HG03575 (cell line): ENCODE measurements at regions not wholly inside any gene's neighbourhood (a gene's known extent, or its start where the extent isn't known, plus 50 kb on each side); places are given as distances from the start of the nearest gene placed in this dataset.
"Not testable (repeated sequence)": the region's sequence is repeated elsewhere in the genome, so short reads cannot be mapped to it uniquely, and the experiment has no call there.

ENCODE experiments used
- ATAC-seq: cut with Tn5 transposase; IDR thresholded peaks from one replicate; pipeline ENCODE4 v1.9.1; 2021; ENCODE audit not compliant: unreplicated experiment, insufficient number of reproducible peaks, low FRiP score; ENCODE audit errors: extremely low read depth

GRCh38 chr18:78793313-78794070, 186.1 kb upstream of the SALL3 start:
- ATAC-seq = no peak

GRCh38 chr18:78794071-78794430, 185.6 kb upstream of the SALL3 start:
- ATAC-seq = no peak

GRCh38 chr18:78796693-78797455, 182.7 kb upstream of the SALL3 start:
- ATAC-seq = no peak

GRCh38 chr18:78797499-78797898, 182.1 kb upstream of the SALL3 start:
- ATAC-seq = no peak

- no peak for ATAC-seq
Measured at GRCh38 chr18:78798402-78799175, 181.0 kb upstream of the SALL3 start.

GRCh38 chr18:78799382-78800089, 180.1 kb upstream of the SALL3 start:
- no peak for ATAC-seq

GRCh38 chr18:78800102-78800851, 179.3 kb upstream of the SALL3 start:
- not testable (repeated sequence) for ATAC-seq

- ATAC-seq = no peak
Measured at GRCh38 chr18:78801011-78801410, 178.6 kb upstream of the SALL3 start.

- ATAC-seq = no peak
Measured at GRCh38 chr18:78803104-78803503, 176.5 kb upstream of the SALL3 start.

GRCh38 chr18:78804206-78805030, 175.2 kb upstream of the SALL3 start:
- no peak for ATAC-seq

- no peak for ATAC-seq
Measured at GRCh38 chr18:78805840-78806239, 173.8 kb upstream of the SALL3 start.

GRCh38 chr18:78807668-78808067, 171.9 kb upstream of the SALL3 start:
- ATAC-seq = no peak

- no peak for ATAC-seq
Measured at GRCh38 chr18:78809845-78810244, 169.8 kb upstream of the SALL3 start.

GRCh38 chr18:78810706-78811105, 168.9 kb upstream of the SALL3 start:
- ATAC-seq = no peak

GRCh38 chr18:78812067-78812466, 167.6 kb upstream of the SALL3 start:
- no peak for ATAC-seq

GRCh38 chr18:78813156-78813555, 166.5 kb upstream of the SALL3 start:
- ATAC-seq = no peak

GRCh38 chr18:78813936-78814710, 165.5 kb upstream of the SALL3 start:
- ATAC-seq = no peak
